Adipocyte (in vitro differentiated cells): ENCODE measurements at regions not wholly inside any gene's neighbourhood (a gene's known extent, or its start where the extent isn't known, plus 50 kb on each side); places are given as distances from the start of the nearest gene placed in this dataset.

Experiments
- DNase-seq: peaks from one replicate; pipeline ENCODE4 v3.0.0-alpha.2; 2015; ENCODE audit warnings: low read depth
- H3K27me3 ChIP-seq: replicated peaks from 2 replicates; pipeline ENCODE4 v1.7.0; 2013; ENCODE audit warnings: mild to moderate bottlenecking, low read length, moderate library complexity; ENCODE audit not compliant: control insufficient read depth, insufficient read depth
- H3K36me3 ChIP-seq: 2 replicates; pipeline ENCODE4 v1.7.0; 2013; ENCODE audit warnings: low read length, mild to moderate bottlenecking, moderate library complexity; ENCODE audit not compliant: control insufficient read depth, insufficient read depth, severe bottlenecking
- H3K4me1 ChIP-seq: 2 replicates; pipeline ENCODE4 v1.7.0; 2013; ENCODE audit warnings: mild to moderate bottlenecking, low read length, moderate library complexity; ENCODE audit not compliant: control insufficient read depth, insufficient read depth
- H3K4me3 ChIP-seq: 2 replicates; pipeline ENCODE4 v1.7.0; 2013; ENCODE audit warnings: mild to moderate bottlenecking, low read length, moderate library complexity
- H3K9ac ChIP-seq: 2 replicates; pipeline ENCODE4 v1.7.0; 2013; ENCODE audit warnings: mild to moderate bottlenecking, low read length, moderate library complexity
- H3K9me3 ChIP-seq: 2 replicates; pipeline ENCODE4 v1.7.0; 2013; ENCODE audit warnings: mild to moderate bottlenecking, low read length, moderate library complexity; ENCODE audit not compliant: control insufficient read depth

GRCh38 chr10:47248386-47249090, 51.5 kb upstream of the GDF10 start:
- peaks cover 11% of the 10 kb centered on the region for H3K4me1 ChIP-seq
- H3K4me3 ChIP-seq = no peak overlapping the region
- no peak overlapping the region for H3K9ac ChIP-seq
- H3K9me3 ChIP-seq = peaks cover 4% of the 10 kb centered on the region
- H3K27me3 ChIP-seq = peaks cover 48% of the 10 kb centered on the region
- H3K36me3 ChIP-seq = no peaks in the 10 kb centered on the region
- DNase-seq = no peak

- DNase-seq = no peak
- H3K9ac ChIP-seq = no peak overlapping the region
- no peak overlapping the region for H3K4me3 ChIP-seq
- peaks cover 4% of the 10 kb centered on the region for H3K9me3 ChIP-seq
- no peaks in the 10 kb centered on the region for H3K36me3 ChIP-seq
- H3K4me1 ChIP-seq = no peaks in the 10 kb centered on the region
- peaks cover 61% of the 10 kb centered on the region for H3K27me3 ChIP-seq
These were observed 50.1 kb upstream of the GDF10 start for GRCh38 chr10:47249881-47250280.
